GM19351 (cell line): ENCODE measurements at regions not wholly inside any gene's neighbourhood (a gene's known extent, or its start where the extent isn't known, plus 50 kb on each side); places are given as distances from the start of the nearest gene placed in this dataset.

Experiments used
- ATAC-seq: cut with Tn5 transposase; IDR thresholded peaks from one replicate; pipeline ENCODE4 v1.9.1; 2021; ENCODE audit warnings: mild to moderate bottlenecking, moderate library complexity; ENCODE audit not compliant: unreplicated experiment

DNA sequence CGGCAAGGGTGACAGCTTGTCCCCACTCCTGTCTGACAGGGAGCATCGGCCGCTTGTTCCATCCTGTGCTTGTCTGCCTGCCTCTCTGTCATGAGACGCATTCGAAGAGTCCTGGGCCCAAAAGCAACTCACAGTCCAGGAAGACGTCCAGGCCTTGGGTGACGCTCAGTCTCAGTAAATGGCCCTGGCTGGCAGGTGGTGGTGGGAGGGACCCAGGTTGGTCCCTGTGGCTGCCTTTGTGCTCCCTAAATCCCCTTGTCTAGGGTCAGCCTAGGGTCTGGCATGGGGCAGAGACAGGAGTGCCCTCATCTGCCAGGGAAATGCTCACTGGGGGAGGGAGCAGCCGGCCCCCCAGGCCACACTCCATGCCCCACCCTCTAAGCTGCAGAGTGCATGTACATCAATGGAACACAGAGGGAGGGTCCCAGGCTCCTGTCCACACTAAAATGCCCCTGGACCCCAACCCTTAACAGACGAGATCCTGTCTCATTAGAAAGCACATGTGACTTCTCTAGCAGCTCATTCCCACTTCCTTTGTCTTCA is 295.2 kb upstream of the ZNF32 start:
- no peak for ATAC-seq

DNA sequence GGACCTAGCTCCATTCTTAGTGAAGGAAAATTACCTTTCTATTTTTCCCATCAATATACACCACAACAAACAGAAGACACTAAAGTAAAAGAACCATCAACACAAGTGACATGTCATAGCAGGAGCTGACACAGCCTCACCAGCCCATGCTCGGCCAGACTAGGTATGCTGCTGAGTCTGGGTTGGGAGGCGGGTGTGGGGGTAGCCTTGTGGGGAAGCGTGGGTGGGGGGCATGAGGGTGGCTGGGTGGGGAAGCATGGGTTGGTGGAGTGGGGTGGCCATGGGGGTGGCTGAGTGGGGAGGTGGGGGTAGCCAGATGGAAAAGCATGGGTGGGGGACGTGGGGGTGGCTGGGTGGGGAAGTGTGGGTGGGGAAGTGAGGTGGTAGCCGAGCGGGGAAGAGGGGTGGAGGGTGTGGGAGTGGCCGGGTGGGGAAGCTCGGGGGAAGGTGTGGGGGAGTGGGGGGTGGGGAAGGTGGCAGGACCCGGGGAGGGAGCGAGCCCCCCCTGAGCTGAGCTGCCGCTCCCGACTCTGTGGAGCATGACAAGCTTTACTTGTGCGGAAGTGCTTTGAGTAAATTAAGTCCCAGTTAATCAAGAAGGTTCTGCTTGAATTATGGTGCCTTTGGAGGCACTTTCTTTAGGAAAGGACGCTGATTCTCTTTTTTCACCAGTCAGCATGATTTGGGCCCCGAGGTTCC is 294.6 kb upstream of the ZNF32 start:
- ATAC-seq = no peak

- ATAC-seq = no peak
These were observed 293.6 kb upstream of the ZNF32 start for GRCh38 chr10:43942096-43942850.

- no peak for ATAC-seq
These were observed 292.5 kb upstream of the ZNF32 start for GRCh38 chr10:43940898-43941837.

- peak; percentile 52 for ATAC-seq
These were observed 291.5 kb upstream of the ZNF32 start for GRCh38 chr10:43939939-43940820.

DNA sequence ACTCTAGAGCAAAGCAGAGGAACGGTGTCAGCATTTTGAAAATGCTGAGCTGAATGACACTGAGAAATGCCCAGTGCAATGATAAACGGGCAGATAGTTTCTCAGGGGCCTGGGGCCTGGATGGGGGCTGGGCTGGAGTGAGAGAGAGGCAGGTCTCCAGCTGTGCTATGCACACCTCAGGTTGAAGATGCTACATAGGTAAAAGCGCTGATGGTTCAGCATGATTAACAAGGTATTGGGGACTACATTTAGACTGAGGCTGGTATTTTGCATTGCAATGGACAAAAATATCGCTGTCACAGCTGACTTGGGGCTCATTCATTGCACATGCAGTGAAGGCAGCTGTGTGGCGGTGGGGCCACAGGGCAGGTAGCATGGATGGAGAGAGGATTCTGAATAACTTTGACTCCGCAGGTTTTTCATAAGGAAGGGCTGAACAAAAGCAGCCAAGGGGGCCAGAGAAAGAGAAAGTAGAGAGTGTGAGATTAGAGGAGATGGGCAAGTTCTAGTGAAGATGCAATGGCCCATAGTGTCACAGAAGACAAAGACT is 290.8 kb upstream of the ZNF32 start:
- ATAC-seq = no peak

GRCh38 chr10:43938810-43939209 is 290.1 kb upstream of the ZNF32 start:
- ATAC-seq = no peak

DNA sequence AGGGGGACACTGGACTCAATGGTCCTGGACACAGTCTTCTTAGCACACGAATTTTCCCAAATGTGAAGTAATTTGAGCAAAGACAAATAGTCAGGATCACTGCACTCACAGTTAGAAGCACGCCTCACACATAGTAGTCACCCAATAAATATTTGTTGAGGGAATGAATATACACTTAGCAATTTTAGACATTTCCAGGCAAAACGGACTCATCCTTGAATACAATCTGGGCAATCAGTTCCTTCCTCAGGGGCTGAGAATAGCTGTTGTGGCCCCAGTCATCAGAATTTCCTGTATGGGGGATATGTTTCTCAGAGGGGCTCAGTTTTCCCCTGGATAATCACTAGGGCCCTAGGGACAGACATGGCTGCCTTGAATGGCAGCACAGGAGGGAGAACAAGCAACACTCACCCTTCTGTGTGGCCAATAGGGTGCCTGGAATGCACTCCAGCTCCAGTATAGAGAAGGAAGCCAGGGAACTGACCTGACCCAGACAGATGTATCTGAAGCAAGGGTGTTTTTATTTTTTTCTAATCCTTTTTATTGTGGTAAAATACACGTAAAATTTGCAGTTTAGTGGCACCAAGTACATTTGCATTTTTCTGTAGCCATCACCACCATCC is 282.7 kb upstream of the ZNF32 start:
- no peak for ATAC-seq

DNA sequence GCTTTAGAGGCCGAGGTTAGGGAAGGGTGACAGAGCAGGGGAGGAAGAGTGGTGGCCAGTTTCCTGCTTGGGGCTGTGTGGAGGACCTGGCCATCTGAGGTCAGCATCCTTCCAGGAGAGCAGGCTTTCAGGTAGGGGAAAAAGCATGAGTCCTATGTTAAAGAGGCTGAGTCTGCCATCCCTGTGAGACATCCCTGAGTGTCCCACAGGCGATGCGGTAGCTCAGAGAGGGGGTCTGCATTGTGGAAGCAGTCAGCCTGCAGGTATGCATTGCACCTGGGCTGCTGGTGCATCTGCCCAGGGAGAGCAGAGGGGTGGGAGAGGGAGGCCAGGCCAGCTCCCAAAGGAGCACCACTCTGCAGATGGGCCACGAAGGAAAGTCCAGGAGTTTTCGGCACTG is 282.1 kb upstream of the ZNF32 start:
- ATAC-seq = no peak

- ATAC-seq = no peak
These were observed 281.6 kb upstream of the ZNF32 start for GRCh38 chr10:43930243-43930642.

DNA sequence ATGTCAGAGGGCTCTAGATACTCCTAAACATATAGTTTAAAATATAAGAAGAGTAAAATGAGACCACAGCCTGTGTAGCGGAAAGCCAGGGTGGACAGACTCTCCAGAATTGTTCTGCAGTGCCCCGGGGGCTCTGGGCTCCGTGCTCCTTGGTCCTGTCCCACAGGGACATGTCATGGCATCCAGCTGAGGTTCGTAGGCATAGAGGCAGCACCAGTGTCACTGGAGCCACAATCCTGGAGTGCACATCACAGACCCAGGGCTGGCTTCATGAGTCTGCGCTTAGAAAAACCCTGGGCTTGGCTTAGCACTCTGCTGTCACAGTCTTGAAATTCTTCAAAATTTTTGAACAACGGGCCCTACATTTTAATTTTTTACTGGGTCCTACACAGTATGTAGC is 280.4 kb upstream of the ZNF32 start:
- no peak for ATAC-seq

DNA sequence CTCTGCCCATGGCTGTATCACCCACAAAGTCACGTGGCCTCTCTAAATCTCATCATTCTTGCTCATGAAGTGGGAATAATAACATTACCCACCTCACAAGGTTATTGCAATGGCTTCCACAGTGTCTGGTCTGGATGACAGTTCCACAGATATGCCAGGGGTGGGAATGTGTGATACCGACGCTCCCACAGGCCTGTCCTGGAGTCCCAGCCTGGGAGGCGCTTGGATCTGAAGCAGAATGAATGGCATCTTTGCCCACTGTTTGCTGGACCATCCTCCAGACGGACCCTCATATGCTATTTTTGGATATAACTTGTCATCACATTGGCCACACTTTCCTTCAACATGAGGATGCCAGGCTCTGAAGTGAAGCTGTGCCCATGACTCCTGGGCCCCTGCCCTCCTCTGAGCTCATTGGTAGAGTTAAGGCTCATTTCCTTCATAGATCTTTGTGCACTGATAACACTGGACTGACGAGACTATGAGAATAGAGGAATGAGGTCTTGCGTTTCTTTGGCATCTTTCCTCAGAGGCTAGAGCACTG is 279.8 kb upstream of the ZNF32 start:
- ATAC-seq = no peak

- no peak for ATAC-seq
These were observed 278.3 kb upstream of the ZNF32 start for GRCh38 chr10:43926875-43927406.

DNA sequence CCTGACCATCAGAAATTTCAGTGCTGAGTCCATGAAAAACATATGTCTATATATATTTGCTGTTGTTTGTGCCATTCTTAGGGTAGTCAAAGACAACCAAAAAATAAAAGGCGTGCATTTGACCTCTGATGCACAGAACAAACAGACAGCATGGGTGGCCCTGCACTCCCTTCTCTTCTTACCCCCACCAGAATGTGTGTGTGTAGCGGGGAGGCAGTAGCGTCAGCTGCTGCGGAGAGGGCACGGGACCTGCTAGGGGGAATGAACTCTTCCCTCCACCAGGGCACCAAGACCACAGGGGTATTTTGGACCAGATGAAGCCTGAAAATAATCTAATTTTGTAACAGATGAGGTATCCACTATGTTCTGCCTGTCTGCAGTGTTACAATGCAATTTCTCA is 277.7 kb upstream of the ZNF32 start:
- no peak for ATAC-seq

DNA sequence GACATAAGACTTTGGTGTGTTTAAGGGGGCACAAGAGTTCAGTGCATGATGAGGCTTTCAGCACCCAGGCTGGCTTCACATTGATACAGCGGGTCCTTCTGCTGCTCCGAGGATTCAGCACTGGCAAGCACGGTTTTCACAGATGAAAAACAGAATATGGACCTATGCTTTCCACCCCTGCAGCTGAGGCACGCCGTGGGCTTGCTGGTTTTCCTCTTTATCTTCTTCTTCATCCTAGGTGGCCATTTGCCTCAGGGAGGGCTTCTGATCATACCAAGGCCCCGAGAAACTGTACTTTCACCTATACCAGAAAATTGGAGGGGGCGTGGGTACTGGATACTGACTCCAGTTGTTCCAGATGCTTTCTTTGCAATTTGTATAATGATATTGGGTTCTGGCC is 277.1 kb upstream of the ZNF32 start:
- no peak for ATAC-seq

DNA sequence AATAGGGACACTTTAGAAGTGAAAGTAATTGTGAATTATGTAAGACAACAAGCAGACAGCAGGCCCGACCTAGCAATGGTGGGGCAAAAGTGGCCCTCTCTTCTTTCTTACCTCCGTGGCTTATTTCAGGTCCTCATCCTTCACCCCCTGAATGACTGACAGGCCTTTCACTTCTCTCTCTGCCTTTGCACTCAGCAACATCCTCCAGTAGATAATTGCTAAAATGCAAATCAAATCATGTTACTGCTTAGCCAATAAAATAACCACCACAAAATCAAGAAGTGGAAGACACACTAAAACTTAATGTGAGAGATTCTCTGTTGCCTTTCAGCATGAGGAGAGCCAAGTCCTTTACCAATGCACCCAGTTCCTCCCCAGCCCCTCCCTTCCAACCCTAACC is 274.6 kb upstream of the ZNF32 start:
- no peak for ATAC-seq

GRCh38 chr10:43922335-43923280 is 273.9 kb upstream of the ZNF32 start:
- no peak for ATAC-seq

- ATAC-seq = no peak
These were observed 273.2 kb upstream of the ZNF32 start for GRCh38 chr10:43921881-43922280.
